OCI-LY7 (cell line): ENCODE measurements at regions not wholly inside any gene's neighbourhood (a gene's known extent, or its start where the extent isn't known, plus 50 kb on each side); places are given as distances from the start of the nearest gene placed in this dataset.

Experiments used
- BruUV-seq: library from RNA; stranded (reverse); fragments of 400-500 nt; replicated peaks from 2 replicates; lab custom pipeline; 2021; lab: Mats Ljungman, UMichigan
- CTCF ChIA-PET: fragments of 300-600 bp; sonication (Branson Sonifier 250); formaldehyde crosslinking; loops from one replicate; lab custom pipeline; 2022; ENCODE audit warnings: antibody characterized with exemption; ENCODE audit not compliant: unreplicated experiment; lab: Charles Lee
- POLR2A ChIA-PET: fragments of 300-600 bp; sonication (Branson Sonifier 250); formaldehyde crosslinking; loops from one replicate; lab custom pipeline; 2022; ENCODE audit warnings: antibody characterized with exemption; lab: Charles Lee
- DNase-seq: peaks from one replicate; pipeline ENCODE4 v3.0.0-alpha.2; 2015; ENCODE audit warnings: low spot score
- H2AFZ ChIP-seq: fragments of 200-600 bp; sonication (generic), shearing (Covaris generic); 2 replicates; pipeline ENCODE4 v1.6.1; 2014; ENCODE audit warnings: mild to moderate bottlenecking, antibody characterized with exemption, low read length, moderate library complexity
- H3K27ac ChIP-seq: fragments of 200-600 bp; sonication (generic); 2 replicates; pipeline ENCODE4 v1.5.1; 2014; ENCODE audit warnings: mixed run types, low read depth, mild to moderate bottlenecking, moderate library complexity, low read length, inconsistent platforms; ENCODE audit not compliant: poor library complexity, severe bottlenecking
- H3K36me3 ChIP-seq: fragments of 200-600 bp; sonication (generic); 2 replicates; pipeline ENCODE4 v1.6.1; 2014; ENCODE audit warnings: mild to moderate bottlenecking, antibody characterized with exemption, low read length, moderate library complexity, mixed read lengths; ENCODE audit not compliant: insufficient read depth
- H3K4me1 ChIP-seq: fragments of 200-600 bp; sonication (generic); 2 replicates; pipeline ENCODE4 v1.5.1; 2014; ENCODE audit warnings: mild to moderate bottlenecking, low read length; ENCODE audit not compliant: insufficient read depth, poor library complexity, severe bottlenecking
- H3K4me2 ChIP-seq: fragments of 200-600 bp; sonication (generic); 2 replicates; pipeline ENCODE4 v1.6.1; 2014; ENCODE audit warnings: mild to moderate bottlenecking, low read length
- H3K4me3 ChIP-seq: fragments of 200-600 bp; sonication (generic); 2 replicates; pipeline ENCODE4 v1.5.1; 2014; ENCODE audit warnings: mild to moderate bottlenecking, low read depth, low read length; ENCODE audit not compliant: poor library complexity, severe bottlenecking
- H3K79me2 ChIP-seq: fragments of 200-600 bp; sonication (generic); 2 replicates; pipeline ENCODE4 v1.6.1; 2016; ENCODE audit warnings: low read depth, mild to moderate bottlenecking, low read length, moderate library complexity, mixed read lengths; ENCODE audit not compliant: insufficient read depth
- H3K9me2 ChIP-seq: fragments of 200-600 bp; sonication (generic); 2 replicates; pipeline ENCODE4 v1.6.1; 2016; ENCODE audit warnings: mild to moderate bottlenecking, low read length, mixed read lengths; ENCODE audit not compliant: insufficient read depth
- H3K9me3 ChIP-seq: fragments of 200-600 bp; sonication (generic); 2 replicates; pipeline ENCODE4 v1.6.1; 2014; ENCODE audit warnings: mild to moderate bottlenecking, mixed run types, low read length, mixed read lengths
- H4K20me1 ChIP-seq: fragments of 200-600 bp; sonication (generic); 2 replicates; pipeline ENCODE4 v1.6.1; 2014; ENCODE audit warnings: mild to moderate bottlenecking, antibody characterized with exemption, low read length, moderate library complexity, mixed read lengths; ENCODE audit not compliant: insufficient read depth
- EZH2phosphoT487 ChIP-seq: fragments of 200-600 bp; sonication (generic); IDR thresholded peaks from 2 replicates; pipeline ENCODE4 v1.6.1; 2018; ENCODE audit warnings: low read depth, borderline replicate concordance, mild to moderate bottlenecking, mixed run types, antibody characterized with exemption, low read length, moderate library complexity, mixed read lengths
- intact Hi-C: fragments of 100-400 bp; cut with micrococcal nuclease; formaldehyde crosslinking; loops from one replicate; pipeline ENCODE4 v1.10.0; 2022; ENCODE audit not compliant: unreplicated experiment
- TF ChIP-seq, protein P1 (sequence below): fragments of 200-600 bp; sonication (generic); conservative IDR thresholded peaks from 2 replicates; pipeline ENCODE4 v1.5.1; 2014; ENCODE audit warnings: mild to moderate bottlenecking, antibody characterized with exemption, low read length, moderate library complexity, mixed read lengths

- ChIA-PET POLR2A (no interaction called here), CTCF (no interaction called here)
- Histone ChIP-seq H3K27ac (no peak overlapping the region), H3K9me3 (no peaks in the 10 kb centered on the region), H3K4me3 (no peak overlapping the region), H3K9me2 (no peaks in the 10 kb centered on the region), H3K4me1 (no peaks in the 10 kb centered on the region), H4K20me1 (no peaks in the 10 kb centered on the region), H3K79me2 (no peaks in the 10 kb centered on the region), H3K4me2 (no peak overlapping the region), H3K36me3 (no peaks in the 10 kb centered on the region), H2AFZ (no peak overlapping the region)
- BruUV-seq: no TSS peak
- no peak for DNase-seq
- intact Hi-C loops: no loop called here
- TF ChIP-seq EZH2phosphoT487: no peak
- TF ChIP-seq, protein P1, sequence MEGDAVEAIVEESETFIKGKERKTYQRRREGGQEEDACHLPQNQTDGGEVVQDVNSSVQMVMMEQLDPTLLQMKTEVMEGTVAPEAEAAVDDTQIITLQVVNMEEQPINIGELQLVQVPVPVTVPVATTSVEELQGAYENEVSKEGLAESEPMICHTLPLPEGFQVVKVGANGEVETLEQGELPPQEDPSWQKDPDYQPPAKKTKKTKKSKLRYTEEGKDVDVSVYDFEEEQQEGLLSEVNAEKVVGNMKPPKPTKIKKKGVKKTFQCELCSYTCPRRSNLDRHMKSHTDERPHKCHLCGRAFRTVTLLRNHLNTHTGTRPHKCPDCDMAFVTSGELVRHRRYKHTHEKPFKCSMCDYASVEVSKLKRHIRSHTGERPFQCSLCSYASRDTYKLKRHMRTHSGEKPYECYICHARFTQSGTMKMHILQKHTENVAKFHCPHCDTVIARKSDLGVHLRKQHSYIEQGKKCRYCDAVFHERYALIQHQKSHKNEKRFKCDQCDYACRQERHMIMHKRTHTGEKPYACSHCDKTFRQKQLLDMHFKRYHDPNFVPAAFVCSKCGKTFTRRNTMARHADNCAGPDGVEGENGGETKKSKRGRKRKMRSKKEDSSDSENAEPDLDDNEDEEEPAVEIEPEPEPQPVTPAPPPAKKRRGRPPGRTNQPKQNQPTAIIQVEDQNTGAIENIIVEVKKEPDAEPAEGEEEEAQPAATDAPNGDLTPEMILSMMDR: no peak
Measured at GRCh38 chr13:59547950-59548349, 615.8 kb downstream of the DIAPH3 start.

GRCh38 chr13:59562924-59563323, 600.8 kb downstream of the DIAPH3 start:
- TF ChIP-seq, protein P1: no peak
- intact Hi-C loops: no loop called here
- Histone ChIP-seq H3K4me1 (no peaks in the 10 kb centered on the region), H3K4me3 (no peak overlapping the region), H3K9me2 (no peaks in the 10 kb centered on the region), H3K4me2 (no peak overlapping the region), H3K9me3 (no peaks in the 10 kb centered on the region), H3K79me2 (no peaks in the 10 kb centered on the region), H2AFZ (no peak overlapping the region), H3K27ac (no peak overlapping the region), H3K36me3 (no peaks in the 10 kb centered on the region), H4K20me1 (no peaks in the 10 kb centered on the region)
- ChIA-PET POLR2A (no interaction called here), CTCF (no interaction called here)
- DNase-seq: no peak
- BruUV-seq: no TSS peak

DNA sequence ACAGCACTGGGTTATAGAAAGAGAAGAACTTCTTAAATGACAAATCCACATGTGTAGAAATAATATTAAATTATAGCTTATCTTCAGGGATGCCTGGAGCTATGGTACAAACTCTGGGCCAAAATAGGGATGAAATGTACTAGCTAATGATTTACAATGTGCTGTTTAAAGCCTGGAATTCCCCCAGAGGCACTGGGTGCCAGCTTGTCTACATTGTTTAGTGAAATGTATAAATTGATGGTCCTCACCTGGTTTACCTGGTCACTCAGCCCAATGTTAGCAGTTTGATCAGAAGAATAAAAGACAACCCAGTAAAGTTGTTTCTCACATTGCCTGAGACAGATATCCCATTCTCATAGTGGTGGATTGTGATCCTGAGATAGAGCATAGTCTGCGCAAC, 597.2 kb downstream of the DIAPH3 start:
- DNase-seq: no peak
- CTCF ChIA-PET: no interaction called here
- Histone ChIP-seq H3K4me3 (no peak overlapping the region), H3K4me1 (no peaks in the 10 kb centered on the region), H3K4me2 (no peak overlapping the region), H2AFZ (no peak overlapping the region), H3K36me3 (no peaks in the 10 kb centered on the region), H3K79me2 (no peaks in the 10 kb centered on the region), H3K9me3 (no peaks in the 10 kb centered on the region), H3K9me2 (no peaks in the 10 kb centered on the region), H3K27ac (no peak overlapping the region), H4K20me1 (no peaks in the 10 kb centered on the region)
- no TSS peak for BruUV-seq
- TF ChIP-seq EZH2phosphoT487: no peak
- TF ChIP-seq, protein P1: no peak
- POLR2A ChIA-PET: no interaction called here
- intact Hi-C loops: no loop called here
